Thymus (tissue), 11 donors: ENCODE measurements at regions not wholly inside any gene's neighbourhood (a gene's known extent, or its start where the extent isn't known, plus 50 kb on each side); places are given as distances from the start of the nearest gene placed in this dataset.
"Not testable (repeated sequence)": the region's sequence is repeated elsewhere in the genome, so short reads cannot be mapped to it uniquely, and the experiment has no call there.

Experiments
- DNase-seq, 9 donors: peaks; one replicate each; pipeline ENCODE4 v3.0.0-alpha.2; 2013; ENCODE audit warnings: low spot score in 9 of 9, low read depth in 6 of 9, missing footprints in 1 of 9
- H3K27ac ChIP-seq, 2 donors: one replicate each; pipeline ENCODE4 v1.5.1; 2013; ENCODE audit warnings: control low read depth in 1 of 2, low read depth in 1 of 2, low read length in 1 of 2, mild to moderate bottlenecking in 1 of 2, moderate library complexity in 1 of 2
- H3K27me3 ChIP-seq, 2 donors: one replicate each; pipeline ENCODE4 v1.5.1; 2013; ENCODE audit warnings: low read length in 1 of 2; ENCODE audit not compliant: control insufficient read depth in 2 of 2, insufficient read depth in 1 of 2
- H3K36me3 ChIP-seq, 2 donors: one replicate each; pipeline ENCODE4 v1.5.1; 2013; ENCODE audit warnings: low read length in 1 of 2, mild to moderate bottlenecking in 1 of 2, moderate library complexity in 1 of 2; ENCODE audit not compliant: control insufficient read depth in 2 of 2, insufficient read depth in 2 of 2
- H3K4me1 ChIP-seq, 2 donors: one replicate each; pipeline ENCODE4 v1.5.1; 2013; ENCODE audit warnings: low read length in 2 of 2; ENCODE audit not compliant: control insufficient read depth in 2 of 2, insufficient read depth in 2 of 2
- H3K4me3 ChIP-seq, 2 donors: one replicate each; pipeline ENCODE4 v1.5.1; 2013; ENCODE audit warnings: low read length in 2 of 2, control low read depth in 1 of 2, mild to moderate bottlenecking in 1 of 2
- H3K9me3 ChIP-seq, 2 donors: one replicate each; pipeline ENCODE4 v1.5.1; 2013; ENCODE audit warnings: low read length in 1 of 2, mild to moderate bottlenecking in 1 of 2; ENCODE audit not compliant: control insufficient read depth in 2 of 2, insufficient read depth in 1 of 2
- WGBS: extraction: QIAGEN DNeasy Blood & Tissue Kit; methylation state at CpG from one replicate; pipeline ENCODE4 v1.1.7; 2013; 5-methylcytosine and 5-hydroxymethylcytosine counted together
- donor health status: healthy.

DNA sequence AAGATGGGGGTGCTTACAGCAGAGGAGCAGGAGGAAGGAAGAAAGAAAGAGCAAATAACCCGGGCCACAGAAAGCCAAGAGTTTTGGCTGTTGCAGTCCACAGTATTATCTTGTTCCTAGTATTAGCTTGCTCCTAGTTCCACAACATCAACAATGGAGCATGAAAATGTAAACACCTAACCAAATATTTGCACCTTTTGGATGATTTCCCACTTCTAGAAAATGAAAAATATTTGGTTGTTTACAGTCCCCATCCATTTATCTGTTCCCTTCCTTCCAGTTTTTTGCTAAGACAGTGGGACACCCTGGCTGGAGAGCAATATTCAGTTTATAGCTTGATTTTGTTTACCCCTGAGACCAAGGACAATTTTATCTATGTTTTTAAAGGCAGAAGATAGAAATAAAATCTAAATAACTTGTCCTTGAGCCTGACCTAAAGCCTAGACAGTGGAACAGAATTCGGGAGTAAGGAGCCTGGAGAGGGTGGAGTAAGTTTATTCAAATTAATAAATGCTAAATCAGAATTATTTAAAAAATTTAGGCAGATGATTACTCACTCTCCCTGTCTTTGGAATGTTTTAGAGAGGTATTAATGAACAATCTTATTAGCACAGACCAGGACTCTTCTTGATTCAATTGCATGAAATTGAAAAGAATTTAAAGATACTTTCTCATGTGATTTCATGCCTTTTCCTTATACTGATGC lies 51.6 kb downstream of the RESF1 start:
- Histone ChIP-seq H3K9me3 (no peaks in the 10 kb centered on the region), H3K4me3 (no peak overlapping the region), H3K36me3 (peaks cover 0 to 3% of the 10 kb centered on the region in 2 donors), H3K27ac (no peak overlapping the region), H3K4me1 (no peaks in the 10 kb centered on the region), H3K27me3 (no peaks in the 10 kb centered on the region)
- 87% methylated on average over 2 of the region's 2 CpGs for WGBS
- DNase-seq: no peak

DNA sequence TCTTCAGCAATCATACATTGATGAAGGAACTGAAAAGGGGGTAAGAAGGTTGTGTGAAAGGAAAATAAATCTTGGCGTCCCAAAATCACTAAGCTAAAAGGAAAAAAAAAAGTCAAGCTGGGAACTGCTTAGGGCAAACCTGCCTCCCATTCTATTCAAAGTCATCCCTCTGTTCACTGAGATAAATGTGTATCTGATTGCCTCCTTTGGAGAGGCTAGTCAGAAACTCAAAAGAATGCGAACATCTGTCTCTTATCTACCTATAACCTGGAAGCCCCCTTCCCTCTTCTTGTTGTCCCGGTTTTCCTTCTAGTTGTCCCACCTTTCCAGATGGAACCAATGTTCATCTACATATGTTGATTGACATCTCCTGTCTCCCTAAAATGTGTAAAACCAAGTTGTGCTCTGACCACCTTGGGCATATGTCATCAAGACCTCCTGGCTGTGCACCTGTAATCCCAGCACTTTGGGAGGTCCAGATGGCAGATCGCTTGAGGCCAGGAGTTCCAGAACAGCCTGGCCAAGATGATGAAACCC lies 53.1 kb downstream of the RESF1 start:
- WGBS: 97% methylated on average over 4 of the region's 4 CpGs
- peaks cover 0 to 3% of the 10 kb centered on the region in 2 donors for H3K36me3 ChIP-seq
- H3K9me3 ChIP-seq: no peaks in the 10 kb centered on the region
- H3K27ac ChIP-seq: no peak overlapping the region
- H3K4me3 ChIP-seq: no peak overlapping the region
- H3K4me1 ChIP-seq: no peaks in the 10 kb centered on the region
- no peaks in the 10 kb centered on the region for H3K27me3 ChIP-seq
- DNase-seq: no peak

DNA sequence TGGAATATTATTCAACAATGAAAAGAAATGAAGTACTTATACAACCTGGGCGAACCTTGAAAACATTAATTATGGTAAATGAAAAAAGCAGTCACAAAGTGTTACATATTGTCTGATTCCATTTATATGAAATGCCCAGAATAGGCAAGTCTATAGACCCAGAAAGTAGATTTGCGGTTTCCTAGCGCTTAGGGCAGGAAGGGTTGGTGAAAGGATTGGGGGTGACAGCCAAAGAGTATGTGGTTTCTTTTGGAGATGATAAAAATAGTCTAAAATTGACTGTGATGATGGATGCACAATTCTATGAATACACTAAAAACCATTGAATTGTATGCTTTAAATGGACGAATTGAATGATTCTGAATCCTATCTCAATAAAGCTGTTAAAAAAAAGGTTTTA lies 55.8 kb downstream of the RESF1 start:
- Histone ChIP-seq H3K4me1 (no peaks in the 10 kb centered on the region), H3K36me3 (no peaks in the 10 kb centered on the region), H3K9me3 (no peaks in the 10 kb centered on the region), H3K27me3 (no peaks in the 10 kb centered on the region), H3K27ac (no peak overlapping the region), H3K4me3 (no peak overlapping the region)
- 57% methylated on average over 4 of the region's 4 CpGs for WGBS
- no peak for DNase-seq

DNA sequence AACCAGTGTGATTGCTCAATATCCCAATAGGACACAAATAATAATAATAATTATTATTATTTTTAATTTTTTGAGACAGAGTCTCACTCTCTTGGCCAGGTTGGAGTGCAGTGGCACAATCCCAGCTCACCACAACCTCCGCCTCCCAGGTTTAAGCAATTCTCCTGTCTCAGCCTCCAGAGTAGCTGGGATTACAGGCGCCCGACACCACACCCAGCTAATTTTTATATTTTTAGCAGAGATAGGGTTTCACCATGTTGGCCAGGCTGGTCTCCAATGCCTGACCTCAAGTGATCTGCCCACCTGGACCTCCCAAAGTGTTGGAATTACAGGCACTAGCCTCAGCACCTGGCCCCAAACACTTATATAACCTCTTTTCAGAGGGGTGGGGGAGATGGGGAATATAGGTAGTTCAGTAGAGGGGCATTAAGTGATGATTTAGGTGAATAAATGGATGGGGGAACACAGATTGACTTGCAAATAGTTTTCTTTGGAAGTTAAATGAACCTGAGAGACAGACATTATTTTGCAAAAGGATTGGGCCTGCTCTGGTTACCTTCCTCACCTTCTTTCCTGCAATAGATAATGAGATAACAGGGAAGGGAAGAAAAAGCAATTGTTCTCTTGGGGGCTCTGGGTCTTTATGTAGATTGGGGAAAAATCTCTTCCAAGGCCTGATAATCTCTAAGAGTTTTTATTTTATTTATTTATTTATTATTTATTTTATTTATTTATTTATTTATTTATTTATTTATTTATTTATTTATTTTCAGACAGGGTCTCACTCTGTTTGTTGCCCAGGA lies 57.7 kb downstream of the RESF1 start:
- Histone ChIP-seq H3K9me3 (no peaks in the 10 kb centered on the region), H3K4me1 (no peaks in the 10 kb centered on the region), H3K36me3 (no peaks in the 10 kb centered on the region), H3K27ac (no peak overlapping the region), H3K4me3 (no peak overlapping the region), H3K27me3 (no peaks in the 10 kb centered on the region)
- 96% methylated on average over 3 of the region's 3 CpGs for WGBS
- DNase-seq: no peak

GRCh38 chr12:32021346-32021773 lies 62.1 kb downstream of the RESF1 start:
- H3K4me3 ChIP-seq: no peak overlapping the region
- H3K9me3 ChIP-seq: no peaks in the 10 kb centered on the region
- 100% methylated on average over 2 of the region's 2 CpGs for WGBS
- peaks cover 7 to 16% of the 10 kb centered on the region in 2 donors for H3K4me1 ChIP-seq
- H3K27ac ChIP-seq: no peak overlapping the region
- no peaks in the 10 kb centered on the region for H3K27me3 ChIP-seq
- no peak for DNase-seq
- no peaks in the 10 kb centered on the region for H3K36me3 ChIP-seq

- 97% methylated on average over 10 of the region's 10 CpGs for WGBS
- H3K4me1 ChIP-seq: peaks cover 10 to 22% of the 10 kb centered on the region in 2 donors
- not testable (repeated sequence) for H3K27me3 ChIP-seq, H3K4me3 ChIP-seq, H3K27ac ChIP-seq, H3K9me3 ChIP-seq, H3K36me3 ChIP-seq, DNase-seq
Observed at GRCh38 chr12:32022387-32022786, 63.2 kb downstream of the RESF1 start.

GRCh38 chr12:32023861-32024260 lies 64.6 kb downstream of the RESF1 start:
- not testable (repeated sequence) for DNase-seq, H3K36me3 ChIP-seq, H3K9me3 ChIP-seq, H3K4me3 ChIP-seq, H3K27me3 ChIP-seq, H3K27ac ChIP-seq
- WGBS: 98% methylated on average over 9 of the region's 9 CpGs
- peaks cover 10 to 22% of the 10 kb centered on the region in 2 donors for H3K4me1 ChIP-seq

GRCh38 chr12:32024884-32025592 lies 65.8 kb downstream of the RESF1 start:
- peak in 5 of 9 donors; percentile 4 to 53 (median 16) for DNase-seq
- Histone ChIP-seq H3K9me3 (no peaks in the 10 kb centered on the region), H3K4me1 (peaks cover 10 to 22% of the 10 kb centered on the region in 2 donors), H3K27ac (peak overlapping the region in 1 of 2 donors; percentile 5), H3K36me3 (no peaks in the 10 kb centered on the region), H3K4me3 (no peak overlapping the region), H3K27me3 (no peaks in the 10 kb centered on the region)
- 62% methylated on average over 8 of the region's 8 CpGs for WGBS

GRCh38 chr12:32025906-32026305 lies 66.7 kb downstream of the RESF1 start:
- H3K27me3 ChIP-seq: no peaks in the 10 kb centered on the region
- 12% methylated on average over 8 of the region's 8 CpGs for WGBS
- H3K27ac ChIP-seq: peak overlapping the region; percentile 14 to 82
- no peak overlapping the region for H3K4me3 ChIP-seq
- DNase-seq: peak; percentile 44 to 90 (median 69)
- H3K9me3 ChIP-seq: no peaks in the 10 kb centered on the region
- no peaks in the 10 kb centered on the region for H3K36me3 ChIP-seq
- peaks cover 10 to 22% of the 10 kb centered on the region in 2 donors for H3K4me1 ChIP-seq
